Heart left ventricle (tissue), 13 donors: ENCODE measurements at regions not wholly inside any gene's neighbourhood (a gene's known extent, or its start where the extent isn't known, plus 50 kb on each side); places are given as distances from the start of the nearest gene placed in this dataset.

Experiments used
- CTCF ChIP-seq, 12 donors: fragments of 200-600 bp; sonication (generic) in 4 of 12; IDR thresholded peaks; one replicate each; pipeline versions ENCODE4 v1.5.0 to v1.8.0; 2018 to 2022; ENCODE audit warnings: antibody characterized with exemption in 12 of 12, mild to moderate bottlenecking in 5 of 12
- POLR2A ChIP-seq, 2 donors: fragments of 450-650 bp; IDR thresholded peaks; one replicate each; pipeline ENCODE4 v1.6.1; 2017; ENCODE audit warnings: antibody characterized with exemption in 2 of 2, mild to moderate bottlenecking in 2 of 2, moderate library complexity in 2 of 2
- donor health status: ischemic (EF 13 %, LVEDD 7.1; RV severe dilation, severe dysfunction).
- donor health status: DM: no; HTN: yes; CAD: no.
- donor health status: DM: no; HTN: no; CAD: no.
- donor health status: ischemic (EF 25% LVEDD 6.9; RV normal size, moderate dysfunction).
- donor health status: ischemic (EF 25% LVEDD 5.7; RV mildly dilated, moderate dysfunction).
- donor health status: ischemic (EF 35%, LVEDD 5.7; RV mildly dilated, moderate dysfunction).
- donor health status: nonischemic (EF 11% LVEDD 7.7; RV severe dilation, severe dysfunction).
- donor health status: DM: yes; HTN: yes; CAD: no.
- donor health status: PGD.
- donor health status: ischemic (EF 29% LVEDD 5.4; RV normal size, mild dysfunction).
- donor health status: nonischemic (EF 23%, LVEDD 6.1; RV moderate dilation, normal function).

GRCh38 chr10:16314259-16314658, 122.6 kb upstream of the PTER start:
- TF ChIP-seq POLR2A (IDR thresholded peaks at IDR 0.05) (no peak), CTCF (IDR thresholded peaks at IDR 0.05) (no peak)
